ENCODE measurements at regions not wholly inside any gene's neighbourhood (a gene's known extent, or its start where the extent isn't known, plus 50 kb on each side); places are given as distances from the start of the nearest gene placed in this dataset.

- Histone ChIP-seq H3K27ac (no peak overlapping the region), H3K36me3 (no peaks in the 10 kb centered on the region), H3K4me3 (no peak overlapping the region), H3K4me1 (ENCODE audit: low read depth) (no peaks in the 10 kb centered on the region), H3K9me3 (ENCODE audit: low read depth) (no peaks in the 10 kb centered on the region), H3K27me3 (no peaks in the 10 kb centered on the region)
- DNase-seq (ENCODE audit: low read depth in 1 of 2, low spot score in 1 of 2), result no peak
- TF ChIP-seq CTCF (IDR thresholded peaks at IDR 0.05; ENCODE audit: low read depth, low read length), result no peak
These were observed 191.9 kb upstream of the PPP1R3A start for GRCh38 chr7:114110666-114111065.

- Histone ChIP-seq H3K36me3 (no peaks in the 10 kb centered on the region), H3K9me3 (ENCODE audit: low read depth) (no peaks in the 10 kb centered on the region), H3K27ac (no peak overlapping the region), H3K4me1 (ENCODE audit: low read depth) (no peaks in the 10 kb centered on the region), H3K4me3 (no peak overlapping the region), H3K27me3 (no peaks in the 10 kb centered on the region)
- no peak for DNase-seq (ENCODE audit: low read depth in 1 of 2, low spot score in 1 of 2)
- TF ChIP-seq CTCF (IDR thresholded peaks at IDR 0.05; ENCODE audit: low read depth, low read length), result no peak
These were observed 190.9 kb upstream of the PPP1R3A start for GRCh38 chr7:114109721-114110120.

GRCh38 chr7:114109304-114109703, 190.5 kb upstream of the PPP1R3A start:
- no peaks in the 10 kb centered on the region for H3K27me3 ChIP-seq
- H3K9me3 ChIP-seq (ENCODE audit: low read depth), result no peaks in the 10 kb centered on the region
- no peak for TF ChIP-seq CTCF (IDR thresholded peaks at IDR 0.05; ENCODE audit: low read depth, low read length)
- no peak overlapping the region for H3K27ac ChIP-seq
- H3K36me3 ChIP-seq, result no peaks in the 10 kb centered on the region
- H3K4me3 ChIP-seq, result no peak overlapping the region
- DNase-seq (ENCODE audit: low read depth in 1 of 2, low spot score in 1 of 2), result no peak
- no peaks in the 10 kb centered on the region for H3K4me1 ChIP-seq (ENCODE audit: low read depth)

GRCh38 chr7:114108510-114108909, 189.7 kb upstream of the PPP1R3A start:
- H3K27ac ChIP-seq, result no peak overlapping the region
- no peak for TF ChIP-seq CTCF (IDR thresholded peaks at IDR 0.05; ENCODE audit: low read depth, low read length)
- H3K4me1 ChIP-seq (ENCODE audit: low read depth), result no peaks in the 10 kb centered on the region
- DNase-seq (ENCODE audit: low read depth in 1 of 2, low spot score in 1 of 2), result no peak
- no peaks in the 10 kb centered on the region for H3K27me3 ChIP-seq
- H3K4me3 ChIP-seq, result no peak overlapping the region
- no peaks in the 10 kb centered on the region for H3K36me3 ChIP-seq
- no peaks in the 10 kb centered on the region for H3K9me3 ChIP-seq (ENCODE audit: low read depth)

- no peak for TF ChIP-seq CTCF (IDR thresholded peaks at IDR 0.05; ENCODE audit: low read depth, low read length)
- no peaks in the 10 kb centered on the region for H3K27me3 ChIP-seq
- H3K36me3 ChIP-seq, result no peaks in the 10 kb centered on the region
- no peak overlapping the region for H3K4me3 ChIP-seq
- no peak overlapping the region for H3K27ac ChIP-seq
- no peaks in the 10 kb centered on the region for H3K4me1 ChIP-seq (ENCODE audit: low read depth)
- H3K9me3 ChIP-seq (ENCODE audit: low read depth), result no peaks in the 10 kb centered on the region
- DNase-seq (ENCODE audit: low read depth in 1 of 2, low spot score in 1 of 2), result no peak
These were observed 188.7 kb upstream of the PPP1R3A start for GRCh38 chr7:114107522-114107921.

GRCh38 chr7:114104035-114104434, 185.2 kb upstream of the PPP1R3A start:
- no peaks in the 10 kb centered on the region for H3K36me3 ChIP-seq
- H3K27me3 ChIP-seq, result no peaks in the 10 kb centered on the region
- no peak for DNase-seq (ENCODE audit: low read depth in 1 of 2, low spot score in 1 of 2)
- TF ChIP-seq CTCF (IDR thresholded peaks at IDR 0.05; ENCODE audit: low read depth, low read length), result no peak
- no peak overlapping the region for H3K27ac ChIP-seq
- H3K4me3 ChIP-seq, result no peak overlapping the region
- no peaks in the 10 kb centered on the region for H3K9me3 ChIP-seq (ENCODE audit: low read depth)
- no peaks in the 10 kb centered on the region for H3K4me1 ChIP-seq (ENCODE audit: low read depth)
